IgD-negative memory B cell (primary cell): ENCODE measurements at regions not wholly inside any gene's neighbourhood (a gene's known extent, or its start where the extent isn't known, plus 50 kb on each side); places are given as distances from the start of the nearest gene placed in this dataset.
A peak's percentile ranks its signal among the peaks of the same experiment; 100 is the strongest.

Experiments used
- H3K27ac Mint-ChIP-seq, 3 donors: one replicate each; pipeline ENCODE4 v1.8.0; 2020 to 2022; ENCODE audit warnings: mild to moderate bottlenecking in 3 of 3, mixed read lengths in 3 of 3, moderate library complexity in 1 of 3
- H3K27me3 Mint-ChIP-seq: one replicate; pipeline ENCODE4 v1.8.0; 2021; ENCODE audit warnings: mixed read lengths
- H3K36me3 Mint-ChIP-seq: one replicate; pipeline ENCODE4 v1.8.0; 2020; ENCODE audit warnings: mild to moderate bottlenecking, mixed read lengths
- H3K4me1 Mint-ChIP-seq, 3 donors: one replicate each; pipeline ENCODE4 v1.8.0; 2020 to 2022; ENCODE audit warnings: mixed read lengths in 3 of 3, mild to moderate bottlenecking in 1 of 3
- H3K4me3 Mint-ChIP-seq, 4 donors: one replicate each; pipeline ENCODE4 v1.8.0; 2020 to 2022; ENCODE audit warnings: mild to moderate bottlenecking in 4 of 4, mixed read lengths in 4 of 4, moderate library complexity in 3 of 4
- H3K9me3 Mint-ChIP-seq, 3 donors: one replicate each; pipeline ENCODE4 v1.8.0; 2020 to 2021; ENCODE audit warnings: mixed read lengths in 3 of 3, mild to moderate bottlenecking in 1 of 3

DNA sequence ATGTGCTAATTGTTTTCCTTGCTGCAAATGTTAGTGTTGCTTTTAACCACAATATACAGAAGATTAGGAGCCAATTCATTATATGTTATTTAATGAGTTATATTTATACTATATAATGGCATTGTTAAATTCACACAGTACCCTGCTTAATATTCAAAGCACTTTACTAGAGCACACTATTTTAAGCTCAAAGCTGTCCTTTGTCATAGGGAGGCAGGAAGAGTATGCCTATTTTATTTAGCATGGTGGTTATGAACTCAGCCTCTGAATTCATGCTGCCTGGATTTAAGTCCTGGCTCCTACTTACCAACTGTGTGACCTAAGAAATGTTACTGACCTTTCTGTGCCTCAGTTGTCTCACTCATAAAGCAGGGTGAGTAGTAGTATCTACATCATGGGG is 80.5 kb downstream of the FASTKD2 start:
- Mint-ChIP-seq H3K27me3 (no peaks in the 10 kb centered on the region), H3K27ac (no peak overlapping the region), H3K36me3 (peaks cover 2% of the 10 kb centered on the region), H3K4me1 (no peaks in the 10 kb centered on the region), H3K9me3 (no peaks in the 10 kb centered on the region), H3K4me3 (no peak overlapping the region)

DNA sequence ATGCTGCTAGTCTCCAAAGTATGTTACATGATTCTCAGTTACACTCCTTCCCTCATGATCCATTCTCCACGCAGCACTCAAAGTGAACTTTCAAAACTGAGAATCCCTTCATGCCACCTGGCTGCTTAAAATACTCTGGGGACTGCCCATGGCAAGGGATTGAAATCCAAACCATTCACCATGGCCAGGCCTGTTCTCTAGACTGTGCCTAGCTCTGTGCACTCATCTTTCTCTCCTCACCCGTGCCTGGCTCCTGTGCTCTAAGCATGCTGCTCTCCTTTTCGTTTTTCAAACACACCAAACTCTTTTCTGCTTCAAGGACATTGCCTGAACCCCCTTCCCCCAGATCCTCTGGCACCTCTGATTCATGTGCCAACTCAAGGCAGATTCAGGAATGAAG is 80.9 kb downstream of the FASTKD2 start:
- Mint-ChIP-seq H3K36me3 (peaks cover 2% of the 10 kb centered on the region), H3K9me3 (no peaks in the 10 kb centered on the region), H3K27ac (peak overlapping the region in 1 of 3 donors; percentile 11), H3K27me3 (no peaks in the 10 kb centered on the region), H3K4me1 (no peaks in the 10 kb centered on the region), H3K4me3 (no peak overlapping the region)

DNA sequence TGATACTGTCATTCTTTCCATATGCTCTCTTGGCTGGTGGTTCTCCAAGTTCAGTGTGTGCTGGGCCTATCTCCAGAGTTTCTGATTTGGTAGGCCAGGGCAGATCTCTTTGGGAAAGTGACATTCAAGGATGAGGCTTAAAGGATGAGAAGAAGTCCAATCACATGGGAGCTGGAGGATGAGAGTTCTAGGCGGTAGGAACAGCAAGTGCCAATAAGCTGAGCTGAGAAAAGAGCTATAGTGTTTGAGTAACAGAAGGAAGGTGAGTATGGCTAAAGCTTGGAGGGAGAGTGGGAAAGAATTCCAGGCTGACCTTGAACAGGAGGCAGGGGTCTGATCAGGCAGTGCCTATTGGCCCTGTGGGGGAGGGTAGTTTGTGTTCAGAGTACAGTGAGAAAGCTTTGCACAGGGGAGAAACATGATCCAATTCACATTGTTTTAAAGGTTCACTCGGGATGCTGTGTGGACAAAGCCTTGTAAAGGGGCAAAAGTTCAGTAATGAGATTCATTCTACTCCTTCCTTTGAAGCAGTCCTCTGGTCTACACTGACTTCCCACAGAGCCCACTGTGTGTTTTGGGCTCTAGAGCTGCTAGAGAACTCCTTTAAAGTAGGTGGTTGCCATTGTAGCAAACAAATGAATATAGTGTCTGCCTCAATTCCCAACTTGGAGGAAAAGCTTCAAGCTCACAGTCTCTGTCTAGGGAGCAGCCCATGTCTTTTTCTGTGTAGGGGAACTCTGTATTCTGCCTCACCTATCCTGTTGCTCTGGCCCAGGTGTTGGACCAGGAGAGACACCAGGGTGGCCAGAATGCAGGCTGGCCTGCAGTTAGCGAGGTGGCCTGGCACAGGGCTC is 81.8 kb downstream of the FASTKD2 start:
- H3K27ac Mint-ChIP-seq: no peak overlapping the region
- H3K4me1 Mint-ChIP-seq: no peaks in the 10 kb centered on the region
- H3K9me3 Mint-ChIP-seq: no peaks in the 10 kb centered on the region
- peaks cover 2% of the 10 kb centered on the region for H3K36me3 Mint-ChIP-seq
- H3K27me3 Mint-ChIP-seq: no peaks in the 10 kb centered on the region
- no peak overlapping the region for H3K4me3 Mint-ChIP-seq

DNA sequence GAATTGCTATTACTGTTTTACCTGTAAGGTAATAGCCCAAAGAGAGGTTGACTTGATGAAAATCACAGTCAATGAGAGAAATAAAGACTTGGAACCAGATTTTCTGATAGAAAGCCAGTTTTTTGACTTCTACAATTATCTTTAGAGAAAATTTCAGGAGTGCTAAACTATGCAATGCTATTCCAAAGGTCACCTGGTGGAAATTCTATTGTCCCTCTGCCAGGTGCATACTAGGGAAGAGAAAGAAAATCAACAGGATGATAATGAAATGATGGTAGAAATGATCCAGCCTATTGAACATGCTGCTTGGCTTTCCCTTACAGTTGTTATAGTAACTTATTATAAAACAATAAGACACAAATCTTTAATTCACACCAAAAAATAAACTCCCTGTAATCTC is 85.0 kb downstream of the FASTKD2 start:
- no peaks in the 10 kb centered on the region for H3K36me3 Mint-ChIP-seq
- H3K4me3 Mint-ChIP-seq: no peak overlapping the region
- H3K27ac Mint-ChIP-seq: peak overlapping the region in 1 of 3 donors; percentile 18
- no peaks in the 10 kb centered on the region for H3K4me1 Mint-ChIP-seq
- no peaks in the 10 kb centered on the region for H3K27me3 Mint-ChIP-seq
- no peaks in the 10 kb centered on the region for H3K9me3 Mint-ChIP-seq

DNA sequence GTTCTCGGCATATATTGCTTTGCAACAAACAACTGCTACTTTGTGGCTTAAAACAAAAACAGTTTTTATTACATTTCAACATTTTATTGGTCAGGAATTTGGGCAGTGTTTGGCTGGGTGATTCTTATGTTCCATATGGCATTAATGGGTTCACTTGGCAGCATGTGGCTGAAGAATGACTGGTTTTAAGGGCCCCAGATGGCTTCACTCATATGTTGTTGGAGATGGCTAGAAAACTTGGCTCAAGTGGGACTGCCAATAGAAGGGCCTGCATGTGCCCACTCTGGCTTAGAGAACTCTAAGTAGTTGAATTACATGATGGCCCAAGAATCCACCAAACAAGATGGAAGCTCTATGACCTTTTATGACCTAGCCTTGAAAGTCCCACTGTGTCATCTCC is 86.1 kb downstream of the FASTKD2 start:
- H3K9me3 Mint-ChIP-seq: no peaks in the 10 kb centered on the region
- no peak overlapping the region for H3K4me3 Mint-ChIP-seq
- no peaks in the 10 kb centered on the region for H3K4me1 Mint-ChIP-seq
- no peaks in the 10 kb centered on the region for H3K36me3 Mint-ChIP-seq
- H3K27ac Mint-ChIP-seq: no peak overlapping the region
- no peaks in the 10 kb centered on the region for H3K27me3 Mint-ChIP-seq

DNA sequence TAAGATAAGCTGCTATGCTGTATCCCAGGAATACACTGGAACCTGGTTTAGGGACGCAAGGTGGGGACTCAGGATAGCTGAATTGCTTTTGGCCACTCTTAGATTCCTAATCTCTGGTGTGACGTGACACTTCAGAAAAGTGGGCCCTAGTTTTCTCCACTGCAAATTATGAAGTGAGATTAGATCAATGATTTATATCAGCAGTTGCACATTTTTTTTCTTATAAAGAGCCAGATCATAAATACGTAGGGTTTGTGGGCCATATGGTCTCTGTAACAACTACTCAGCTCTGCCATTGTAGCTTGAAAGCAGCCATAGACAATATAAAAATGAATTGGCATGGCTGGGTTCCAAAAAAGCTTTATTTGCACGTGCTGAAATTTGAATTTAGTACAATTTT is 85.4 kb upstream of the CPO start:
- Mint-ChIP-seq H3K4me1 (no peaks in the 10 kb centered on the region), H3K4me3 (no peak overlapping the region), H3K27me3 (no peaks in the 10 kb centered on the region), H3K27ac (no peak overlapping the region), H3K9me3 (no peaks in the 10 kb centered on the region), H3K36me3 (no peaks in the 10 kb centered on the region)

DNA sequence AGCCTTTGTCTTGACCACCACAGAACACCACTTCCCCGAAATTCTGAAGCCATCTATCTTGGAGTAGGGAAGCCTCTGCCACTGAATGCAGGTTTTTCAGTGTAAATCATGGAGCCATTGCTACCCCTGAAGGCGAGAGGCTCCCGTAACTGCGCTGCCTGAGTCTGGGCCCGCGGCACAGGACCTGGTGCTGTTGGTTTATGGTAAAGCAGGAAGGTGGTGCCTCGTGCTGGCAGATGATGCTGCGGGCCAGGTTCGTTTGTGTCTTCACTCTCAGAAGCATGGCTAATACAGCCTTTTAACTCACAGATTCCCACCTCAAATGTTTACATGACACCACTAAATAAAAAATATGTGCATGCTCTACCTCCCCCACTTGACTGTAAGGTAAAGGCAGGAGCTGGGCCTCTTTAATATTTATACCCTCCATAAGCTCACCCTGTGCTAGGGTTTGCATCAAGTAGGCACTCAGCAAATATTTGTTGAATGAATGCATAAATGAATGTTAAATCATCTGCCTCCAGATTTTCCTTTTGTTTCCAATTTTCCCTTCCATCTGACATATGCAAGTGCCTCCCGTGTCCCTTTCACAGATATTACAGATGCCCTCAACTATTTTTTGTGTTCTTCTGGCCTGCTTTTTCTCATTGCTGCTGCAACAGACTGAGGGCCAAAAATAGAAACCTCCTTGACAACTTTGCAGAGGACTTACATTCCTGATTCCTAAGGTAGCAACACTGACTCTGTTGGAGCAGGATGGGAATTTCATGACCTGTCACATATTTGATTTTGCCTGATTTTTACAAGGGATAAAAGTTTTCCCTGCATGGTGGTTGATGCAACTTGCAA is 83.5 kb upstream of the CPO start:
- peaks cover 0 to 1% (median 0%) of the 10 kb centered on the region in 3 donors for H3K9me3 Mint-ChIP-seq
- peaks cover 0 to 6% (median 4%) of the 10 kb centered on the region in 3 donors for H3K4me1 Mint-ChIP-seq
- no peak overlapping the region for H3K4me3 Mint-ChIP-seq
- H3K36me3 Mint-ChIP-seq: no peaks in the 10 kb centered on the region
- H3K27me3 Mint-ChIP-seq: no peaks in the 10 kb centered on the region
- no peak overlapping the region for H3K27ac Mint-ChIP-seq

DNA sequence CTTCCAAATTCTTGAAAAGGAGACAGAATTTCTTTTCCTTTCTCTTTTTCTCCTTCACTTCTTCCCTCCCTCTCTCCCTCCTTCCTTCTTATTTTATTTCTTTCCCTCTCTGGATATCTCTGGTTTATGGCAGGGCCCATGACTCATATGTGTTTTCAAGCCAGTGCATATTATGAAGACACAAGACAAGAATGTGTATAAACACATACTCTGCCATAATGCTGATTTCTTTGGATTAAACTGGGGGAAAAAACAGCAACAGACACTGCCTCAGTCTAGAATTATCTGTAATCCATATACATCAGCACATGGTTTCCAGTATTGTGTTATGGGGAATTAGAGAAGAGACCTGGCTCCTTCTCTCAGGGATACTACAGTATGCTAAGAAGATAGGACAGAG is 82.8 kb upstream of the CPO start:
- Mint-ChIP-seq H3K9me3 (peaks cover 0 to 1% (median 0%) of the 10 kb centered on the region in 3 donors), H3K36me3 (no peaks in the 10 kb centered on the region), H3K27me3 (no peaks in the 10 kb centered on the region), H3K4me3 (no peak overlapping the region), H3K4me1 (peaks cover 0 to 6% (median 4%) of the 10 kb centered on the region in 3 donors), H3K27ac (no peak overlapping the region)

DNA sequence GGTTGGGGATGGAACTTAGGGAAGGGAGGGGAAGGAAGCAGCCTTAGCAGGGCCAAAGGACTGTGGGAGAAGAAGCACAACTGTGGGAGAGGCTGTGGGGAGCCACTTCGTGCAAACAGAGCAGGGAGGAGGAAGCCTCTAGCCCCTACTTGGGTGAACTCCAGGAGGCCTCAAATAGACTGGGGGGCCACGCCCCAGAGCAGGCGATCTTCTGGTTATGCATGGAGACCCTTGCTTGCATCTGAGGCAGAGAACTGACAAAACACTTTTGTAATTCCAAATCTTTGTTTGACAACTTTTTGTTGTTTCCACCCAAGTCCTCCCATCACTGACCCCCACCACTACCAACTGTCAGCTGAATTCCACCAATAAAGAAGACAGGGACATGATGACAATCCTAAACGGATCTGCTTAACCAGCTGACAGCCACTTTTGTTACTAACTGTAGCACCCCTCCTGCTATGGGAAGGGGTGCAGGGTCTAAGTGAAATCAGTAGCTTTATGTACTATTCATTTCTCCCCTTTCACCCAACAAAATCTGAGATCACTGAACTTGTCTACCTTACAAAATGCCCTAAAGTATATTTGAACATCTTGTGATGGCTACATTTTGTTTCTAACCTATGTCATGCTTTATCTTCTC is 80.5 kb upstream of the CPO start:
- Mint-ChIP-seq H3K4me1 (peaks cover 0 to 6% (median 4%) of the 10 kb centered on the region in 3 donors), H3K9me3 (peaks cover 0 to 1% (median 0%) of the 10 kb centered on the region in 3 donors), H3K4me3 (no peak overlapping the region), H3K27me3 (no peaks in the 10 kb centered on the region), H3K36me3 (no peaks in the 10 kb centered on the region), H3K27ac (peak overlapping the region in 1 of 3 donors; percentile 79)

DNA sequence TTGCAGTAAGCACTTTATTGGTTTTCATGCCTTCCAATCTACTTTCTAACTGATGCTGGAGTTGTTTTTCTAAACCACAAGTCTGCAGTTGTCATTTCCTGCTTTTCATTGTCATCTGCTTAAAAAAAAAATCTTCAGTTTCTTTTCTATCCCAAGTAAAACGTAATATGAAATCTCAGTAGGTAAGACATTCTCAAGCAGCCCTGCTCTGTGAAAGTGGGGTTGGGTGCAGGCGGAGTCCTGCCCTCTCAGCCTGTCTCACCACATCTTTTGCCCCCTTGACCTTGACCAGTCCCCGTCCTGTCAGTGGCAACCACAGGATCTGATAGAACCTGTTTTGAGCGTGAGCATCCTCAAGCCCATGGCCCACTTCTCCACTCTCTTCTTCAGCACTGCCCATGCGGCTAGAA is 80.0 kb upstream of the CPO start:
- H3K9me3 Mint-ChIP-seq: peaks cover 0 to 1% (median 0%) of the 10 kb centered on the region in 3 donors
- no peaks in the 10 kb centered on the region for H3K27me3 Mint-ChIP-seq
- H3K4me3 Mint-ChIP-seq: peak overlapping the region in 1 of 4 donors; percentile 10
- H3K36me3 Mint-ChIP-seq: no peaks in the 10 kb centered on the region
- peak overlapping the region in 1 of 3 donors; percentile 79 for H3K27ac Mint-ChIP-seq
- peaks cover 0 to 6% (median 4%) of the 10 kb centered on the region in 3 donors for H3K4me1 Mint-ChIP-seq

DNA sequence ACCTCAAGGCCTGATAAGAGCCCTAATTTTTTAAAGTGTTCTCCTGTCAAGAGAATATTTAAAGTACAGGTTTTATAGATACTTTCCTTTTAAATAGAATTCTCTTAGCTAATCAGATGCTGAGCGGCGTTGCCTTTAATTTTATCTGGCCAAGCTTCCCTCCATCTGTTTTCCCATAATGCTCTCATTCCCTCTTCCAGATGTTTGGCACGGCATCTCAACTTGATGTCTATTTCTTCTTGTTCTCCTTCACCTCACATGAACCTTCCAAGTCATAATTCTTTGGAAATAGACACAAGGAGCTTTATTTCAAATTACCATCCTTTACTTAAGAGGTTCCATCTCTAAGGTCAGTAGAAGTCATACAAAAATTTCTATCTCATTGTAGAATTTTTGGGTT is 76.1 kb upstream of the CPO start:
- Mint-ChIP-seq H3K27me3 (peaks cover 2% of the 10 kb centered on the region), H3K4me3 (no peak overlapping the region), H3K4me1 (peaks cover 0 to 6% (median 6%) of the 10 kb centered on the region in 3 donors), H3K36me3 (no peaks in the 10 kb centered on the region), H3K9me3 (peaks cover 0 to 1% (median 0%) of the 10 kb centered on the region in 3 donors), H3K27ac (no peak overlapping the region)

DNA sequence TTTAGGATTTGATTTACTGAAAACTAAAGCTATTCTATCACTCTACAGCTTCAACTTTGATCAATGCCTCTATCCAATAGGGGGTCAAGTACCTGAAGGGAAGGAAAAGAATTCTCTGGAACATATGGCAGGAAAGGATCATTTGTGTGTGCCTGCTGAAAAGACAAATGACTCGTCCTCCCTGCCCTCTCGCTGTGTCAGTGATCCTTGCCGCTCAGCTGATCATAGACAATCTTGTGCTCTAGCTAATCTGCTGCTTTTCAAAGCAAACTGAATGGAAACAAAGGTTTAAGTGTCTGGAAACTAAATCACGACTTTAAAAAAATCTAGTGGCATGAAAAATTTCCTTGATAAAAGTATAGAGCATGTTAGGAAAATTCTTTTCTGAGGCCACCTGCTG is 75.6 kb upstream of the CPO start:
- no peak overlapping the region for H3K27ac Mint-ChIP-seq
- H3K27me3 Mint-ChIP-seq: peaks cover 2% of the 10 kb centered on the region
- peaks cover 0 to 1% (median 0%) of the 10 kb centered on the region in 3 donors for H3K9me3 Mint-ChIP-seq
- H3K4me1 Mint-ChIP-seq: peaks cover 0 to 6% (median 6%) of the 10 kb centered on the region in 3 donors
- H3K4me3 Mint-ChIP-seq: no peak overlapping the region
- no peaks in the 10 kb centered on the region for H3K36me3 Mint-ChIP-seq

DNA sequence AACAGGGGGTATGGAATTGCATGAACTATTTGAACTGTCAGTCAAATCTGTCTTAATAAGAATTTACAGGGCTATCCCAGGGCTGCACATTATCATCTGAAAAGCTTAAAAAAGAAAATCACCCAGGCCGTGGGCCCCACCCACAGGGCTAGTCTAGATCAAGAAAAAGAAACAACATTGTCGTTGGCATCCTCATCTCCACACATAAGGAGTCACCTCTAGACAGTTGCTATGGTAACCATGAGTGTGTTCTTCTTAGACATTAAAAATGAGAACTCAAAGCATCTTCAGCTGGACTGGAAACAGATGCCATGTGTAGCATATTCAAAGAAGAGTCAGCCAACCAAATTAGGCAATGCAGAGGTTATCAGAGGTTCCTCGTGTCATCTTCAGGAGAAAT is 72.3 kb upstream of the CPO start:
- Mint-ChIP-seq H3K27ac (no peak overlapping the region), H3K36me3 (no peaks in the 10 kb centered on the region), H3K4me1 (peaks cover 0 to 2% (median 0%) of the 10 kb centered on the region in 3 donors), H3K27me3 (peaks cover 2% of the 10 kb centered on the region), H3K9me3 (no peaks in the 10 kb centered on the region), H3K4me3 (no peak overlapping the region)

DNA sequence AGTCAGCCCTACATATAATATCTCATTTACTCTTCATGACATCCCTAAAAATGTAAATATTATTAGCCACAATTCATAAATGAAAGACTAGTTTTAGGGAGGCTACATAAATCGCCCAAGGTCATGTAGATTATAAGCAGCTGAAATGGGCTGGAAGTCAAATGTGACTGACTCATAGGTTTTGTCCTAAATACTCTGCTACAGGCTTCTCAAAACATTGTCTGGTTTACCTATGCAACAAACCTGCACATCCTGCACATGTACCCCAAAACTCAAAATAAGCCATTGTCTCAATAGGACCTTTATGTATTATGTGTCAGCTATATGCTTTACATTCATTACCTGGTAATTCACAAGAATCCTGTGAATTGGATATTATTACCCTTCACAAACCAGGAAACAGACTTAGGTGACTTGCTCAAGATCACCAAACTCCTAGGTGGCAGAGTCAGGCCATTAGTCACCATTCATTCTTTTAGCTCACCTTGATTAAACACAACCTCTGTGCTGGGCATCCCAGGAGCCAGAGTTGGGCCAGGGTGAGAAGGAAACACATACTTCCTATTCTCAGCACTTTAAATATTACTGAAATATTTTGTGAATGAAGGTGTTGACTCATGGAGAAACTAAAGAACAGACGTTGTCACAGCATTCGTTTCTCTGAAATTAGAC is 69.4 kb upstream of the CPO start:
- Mint-ChIP-seq H3K27me3 (peaks cover 2% of the 10 kb centered on the region), H3K36me3 (peaks cover 2% of the 10 kb centered on the region), H3K9me3 (peaks cover 0 to 2% (median 0%) of the 10 kb centered on the region in 3 donors), H3K4me3 (no peak overlapping the region), H3K27ac (no peak overlapping the region), H3K4me1 (peaks cover 0 to 2% (median 0%) of the 10 kb centered on the region in 3 donors)
